IMR-90 (cell line): ENCODE measurements at regions not wholly inside any gene's neighbourhood (a gene's known extent, or its start where the extent isn't known, plus 50 kb on each side); places are given as distances from the start of the nearest gene placed in this dataset.

Experiments
- CEBPB ChIP-seq: IDR thresholded peaks from 2 replicates; pipeline ENCODE4 v1.6.1; 2012; ENCODE audit warnings: low read depth, low read length, improper control_type of control experiment
- CTCF ChIP-seq: conservative IDR thresholded peaks from 2 replicates; pipeline ENCODE4 v1.5.1; 2012; ENCODE audit warnings: mild to moderate bottlenecking, low read depth, low read length, improper control_type of control experiment
- ELK1 ChIP-seq: fragments of 150-350 bp; IDR thresholded peaks from 2 replicates; pipeline ENCODE4 v1.6.1; 2016; ENCODE audit warnings: low read depth, mild to moderate bottlenecking, low read length, moderate library complexity, borderline replicate concordance
- FOS ChIP-seq: fragments of 150-350 bp; IDR thresholded peaks from 2 replicates; pipeline ENCODE4 v1.6.1; 2016; ENCODE audit warnings: low read depth, low read length
- MAFK ChIP-seq: IDR thresholded peaks from 2 replicates; pipeline ENCODE4 v1.6.1; 2012; ENCODE audit warnings: low read depth, low read length, improper control_type of control experiment
- MXI1 ChIP-seq: IDR thresholded peaks from 2 replicates; pipeline ENCODE4 v1.6.1; 2012; ENCODE audit warnings: low read depth, mild to moderate bottlenecking, low read length, moderate library complexity, borderline replicate concordance
- POLR2A ChIP-seq: IDR thresholded peaks from 2 replicates; pipeline ENCODE4 v1.6.1; 2012; ENCODE audit warnings: mild to moderate bottlenecking, low read depth, low read length
- RAD21 ChIP-seq: IDR thresholded peaks from 2 replicates; pipeline ENCODE4 v1.6.1; 2012; ENCODE audit warnings: low read length, improper control_type of control experiment
- RFX5 ChIP-seq: IDR thresholded peaks from 2 replicates; pipeline ENCODE4 v1.8.0; 2012; ENCODE audit warnings: low read depth, mild to moderate bottlenecking, low read length, moderate library complexity
- SMC3 ChIP-seq: fragments of 150-350 bp; IDR thresholded peaks from 2 replicates; pipeline ENCODE4 v1.6.1; 2016; ENCODE audit warnings: low read depth, mild to moderate bottlenecking, antibody characterized with exemption, low read length, moderate library complexity
- USF2 ChIP-seq: fragments of 150-350 bp; IDR thresholded peaks from 2 replicates; pipeline ENCODE4 v1.6.1; 2017; ENCODE audit warnings: mild to moderate bottlenecking, antibody characterized with exemption, low read length, low read depth

GRCh38 chr9:90156318-90156717 is 486.3 kb downstream of the DIRAS2 start:
- TF ChIP-seq CTCF (no peak), POLR2A (no peak), MAFK (no peak), MXI1 (no peak), SMC3 (no peak), ELK1 (no peak), FOS (no peak), RAD21 (no peak), USF2 (no peak), CEBPB (no peak), RFX5 (no peak)
